ENCODE measurements at regions not wholly inside any gene's neighbourhood (a gene's known extent, or its start where the extent isn't known, plus 50 kb on each side); places are given as distances from the start of the nearest gene placed in this dataset.

DNA sequence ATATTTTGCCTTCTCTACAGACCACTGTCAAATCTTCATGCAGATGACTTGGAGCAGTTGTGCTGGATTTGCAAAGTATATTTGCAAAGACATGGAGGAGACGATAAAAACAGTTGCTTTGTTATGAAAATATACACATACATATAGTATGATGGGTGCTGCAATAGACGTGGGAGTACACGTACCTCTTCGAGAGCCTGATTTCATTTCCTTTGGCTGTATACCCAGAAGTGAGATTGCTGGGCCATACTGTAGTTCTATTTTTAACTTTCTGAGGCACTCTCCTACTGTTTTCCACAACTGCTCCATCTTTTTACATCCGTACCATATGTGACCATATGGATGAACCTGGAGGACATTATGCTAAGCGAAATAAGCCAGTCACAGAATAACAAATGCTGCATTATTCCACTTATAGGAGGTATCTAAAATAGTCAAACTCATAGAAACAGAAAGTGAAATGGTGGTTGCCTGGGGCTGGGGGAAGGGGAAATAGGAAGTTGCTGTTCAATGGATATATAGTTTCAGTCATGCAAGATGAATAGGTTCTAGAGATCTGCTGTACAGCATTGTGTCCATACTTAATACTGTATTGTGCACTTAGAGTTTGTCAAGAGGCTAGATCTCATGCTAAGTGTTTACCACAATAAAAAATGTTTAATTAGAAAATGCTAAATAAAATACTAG is 223.8 kb downstream of the HAO1 start:
- TF ChIP-seq, protein P1, sequence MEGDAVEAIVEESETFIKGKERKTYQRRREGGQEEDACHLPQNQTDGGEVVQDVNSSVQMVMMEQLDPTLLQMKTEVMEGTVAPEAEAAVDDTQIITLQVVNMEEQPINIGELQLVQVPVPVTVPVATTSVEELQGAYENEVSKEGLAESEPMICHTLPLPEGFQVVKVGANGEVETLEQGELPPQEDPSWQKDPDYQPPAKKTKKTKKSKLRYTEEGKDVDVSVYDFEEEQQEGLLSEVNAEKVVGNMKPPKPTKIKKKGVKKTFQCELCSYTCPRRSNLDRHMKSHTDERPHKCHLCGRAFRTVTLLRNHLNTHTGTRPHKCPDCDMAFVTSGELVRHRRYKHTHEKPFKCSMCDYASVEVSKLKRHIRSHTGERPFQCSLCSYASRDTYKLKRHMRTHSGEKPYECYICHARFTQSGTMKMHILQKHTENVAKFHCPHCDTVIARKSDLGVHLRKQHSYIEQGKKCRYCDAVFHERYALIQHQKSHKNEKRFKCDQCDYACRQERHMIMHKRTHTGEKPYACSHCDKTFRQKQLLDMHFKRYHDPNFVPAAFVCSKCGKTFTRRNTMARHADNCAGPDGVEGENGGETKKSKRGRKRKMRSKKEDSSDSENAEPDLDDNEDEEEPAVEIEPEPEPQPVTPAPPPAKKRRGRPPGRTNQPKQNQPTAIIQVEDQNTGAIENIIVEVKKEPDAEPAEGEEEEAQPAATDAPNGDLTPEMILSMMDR (conservative IDR thresholded peaks at IDR 0.05; ENCODE audit: low read depth, low read length) = no peak
- TF ChIP-seq POLR2A (IDR thresholded peaks at IDR 0.05; ENCODE audit: low read depth, low read length) = no peak
- TF ChIP-seq RAD21 (IDR thresholded peaks at IDR 0.05; ENCODE audit: low read length) = no peak
- TF ChIP-seq, protein P2, sequence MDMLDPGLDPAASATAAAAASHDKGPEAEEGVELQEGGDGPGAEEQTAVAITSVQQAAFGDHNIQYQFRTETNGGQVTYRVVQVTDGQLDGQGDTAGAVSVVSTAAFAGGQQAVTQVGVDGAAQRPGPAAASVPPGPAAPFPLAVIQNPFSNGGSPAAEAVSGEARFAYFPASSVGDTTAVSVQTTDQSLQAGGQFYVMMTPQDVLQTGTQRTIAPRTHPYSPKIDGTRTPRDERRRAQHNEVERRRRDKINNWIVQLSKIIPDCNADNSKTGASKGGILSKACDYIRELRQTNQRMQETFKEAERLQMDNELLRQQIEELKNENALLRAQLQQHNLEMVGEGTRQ (IDR thresholded peaks at IDR 0.05; ENCODE audit: low read depth, low read length) = no peak
- no peak for TF ChIP-seq FOS (IDR thresholded peaks at IDR 0.05; ENCODE audit: low read depth, low read length)
- TF ChIP-seq RCOR1 (IDR thresholded peaks at IDR 0.05; ENCODE audit: insufficient replicate concordance, low read length) = no peak
